ENCODE measurements at regions not wholly inside any gene's neighbourhood (a gene's known extent, or its start where the extent isn't known, plus 50 kb on each side); places are given as distances from the start of the nearest gene placed in this dataset.

- 83 to 88% methylated on average over 3 of the region's 3 CpGs for WGBS, 2 donors
- Histone ChIP-seq H3K36me3 (ENCODE audit: control insufficient read depth in 4 of 4, insufficient read depth in 4 of 4, low read length in 4 of 4) (no peaks in the 10 kb centered on the region), H3K27me3 (ENCODE audit: control insufficient read depth in 3 of 3, insufficient read depth in 3 of 3, low read length in 2 of 3) (no peaks in the 10 kb centered on the region), H3K27ac (ENCODE audit: low read depth in 1 of 2, low read length in 1 of 2) (no peak overlapping the region), H3K9me3 (ENCODE audit: control insufficient read depth in 4 of 4, insufficient read depth in 3 of 4, low read length in 3 of 4) (peaks cover 0 to 2% (median 0%) of the 10 kb centered on the region in 4 donors), H3K4me1 (ENCODE audit: control insufficient read depth in 5 of 5, insufficient read depth in 5 of 5, low read length in 5 of 5) (peaks cover 0 to 4% (median 0%) of the 10 kb centered on the region in 5 donors), H3K4me3 (no peak overlapping the region), H3K9ac (ENCODE audit: insufficient read depth in 1 of 2, low read length in 2 of 2) (no peak overlapping the region)
- TF ChIP-seq CTCF (IDR thresholded peaks at IDR 0.05; ENCODE audit: control extremely low read depth, extremely low read depth): no peak
- no peak for ATAC-seq (ENCODE audit: insufficient read depth, low FRiP score)
- no peak for DNase-seq
Measured at GRCh38 chr2:123901256-123901655, 123.8 kb upstream of the CNTNAP5 start.

- DNase-seq: peak; percentile 25 to 73 (median 58)
- 38 to 59% methylated on average over 2 of the region's 2 CpGs for WGBS, 2 donors
Measured at GRCh38 chr2:123906361-123906760, 118.7 kb upstream of the CNTNAP5 start.

GRCh38 chr2:123908522-123908921 lies 116.6 kb upstream of the CNTNAP5 start:
- ATAC-seq (ENCODE audit: insufficient read depth, low FRiP score): no peak
- no peaks in the 10 kb centered on the region for H3K36me3 ChIP-seq (ENCODE audit: control insufficient read depth in 4 of 4, insufficient read depth in 4 of 4, low read length in 4 of 4)
- no peaks in the 10 kb centered on the region for H3K9me3 ChIP-seq (ENCODE audit: control insufficient read depth in 4 of 4, insufficient read depth in 3 of 4, low read length in 3 of 4)
- H3K27me3 ChIP-seq (ENCODE audit: control insufficient read depth in 3 of 3, insufficient read depth in 3 of 3, low read length in 2 of 3): no peaks in the 10 kb centered on the region
- no peak for DNase-seq
- H3K4me3 ChIP-seq: no peak overlapping the region
- 41 to 66% methylated on average over 2 of the region's 2 CpGs for WGBS, 2 donors
- no peak overlapping the region for H3K27ac ChIP-seq (ENCODE audit: low read depth in 1 of 2, low read length in 1 of 2)
- TF ChIP-seq CTCF (IDR thresholded peaks at IDR 0.05; ENCODE audit: control extremely low read depth, extremely low read depth): no peak
- no peak overlapping the region for H3K9ac ChIP-seq (ENCODE audit: insufficient read depth in 1 of 2, low read length in 2 of 2)
- peaks cover 0 to 24% (median 9%) of the 10 kb centered on the region in 5 donors for H3K4me1 ChIP-seq (ENCODE audit: control insufficient read depth in 5 of 5, insufficient read depth in 5 of 5, low read length in 5 of 5)

More at GRCh38 chr2:123906361-123906760, 118.7 kb upstream of the CNTNAP5 start:
- Histone ChIP-seq H3K27me3 (ENCODE audit: control insufficient read depth in 3 of 3, insufficient read depth in 3 of 3, low read length in 2 of 3) (no peaks in the 10 kb centered on the region), H3K9me3 (ENCODE audit: control insufficient read depth in 4 of 4, insufficient read depth in 3 of 4, low read length in 3 of 4) (no peaks in the 10 kb centered on the region), H3K4me3 (no peak overlapping the region), H3K9ac (ENCODE audit: insufficient read depth in 1 of 2, low read length in 2 of 2) (no peak overlapping the region), H3K27ac (ENCODE audit: low read depth in 1 of 2, low read length in 1 of 2) (no peak overlapping the region), H3K36me3 (ENCODE audit: control insufficient read depth in 4 of 4, insufficient read depth in 4 of 4, low read length in 4 of 4) (no peaks in the 10 kb centered on the region), H3K4me1 (ENCODE audit: control insufficient read depth in 5 of 5, insufficient read depth in 5 of 5, low read length in 5 of 5) (peaks cover 0 to 24% (median 9%) of the 10 kb centered on the region in 5 donors)
- TF ChIP-seq CTCF (IDR thresholded peaks at IDR 0.05; ENCODE audit: control extremely low read depth, extremely low read depth): no peak
- ATAC-seq (ENCODE audit: insufficient read depth, low FRiP score): no peak

- DNase-seq (no peak), ATAC-seq (ENCODE audit: insufficient read depth, low FRiP score) (no peak)
- Histone ChIP-seq H3K4me3 (no peak overlapping the region), H3K27ac (ENCODE audit: low read depth in 1 of 2, low read length in 1 of 2) (no peak overlapping the region), H3K36me3 (ENCODE audit: control insufficient read depth in 4 of 4, insufficient read depth in 4 of 4, low read length in 4 of 4) (no peaks in the 10 kb centered on the region), H3K27me3 (ENCODE audit: control insufficient read depth in 3 of 3, insufficient read depth in 3 of 3, low read length in 2 of 3) (no peaks in the 10 kb centered on the region), H3K4me1 (ENCODE audit: control insufficient read depth in 5 of 5, insufficient read depth in 5 of 5, low read length in 5 of 5) (peaks cover 0 to 11% (median 8%) of the 10 kb centered on the region in 5 donors), H3K9ac (ENCODE audit: insufficient read depth in 1 of 2, low read length in 2 of 2) (no peak overlapping the region), H3K9me3 (ENCODE audit: control insufficient read depth in 4 of 4, insufficient read depth in 3 of 4, low read length in 3 of 4) (no peaks in the 10 kb centered on the region)
- no peak for TF ChIP-seq CTCF (IDR thresholded peaks at IDR 0.05; ENCODE audit: control extremely low read depth, extremely low read depth)
- 34 to 61% methylated on average over 4 of the region's 4 CpGs for WGBS, 2 donors
Measured at GRCh38 chr2:123912171-123912570, 112.9 kb upstream of the CNTNAP5 start.
